GM23248 (cell line): ENCODE measurements at regions not wholly inside any gene's neighbourhood (a gene's known extent, or its start where the extent isn't known, plus 50 kb on each side); places are given as distances from the start of the nearest gene placed in this dataset.

Experiments used
- EZH2 ChIP-seq: fragments of 200-600 bp; sonication (generic); IDR thresholded peaks from 2 replicates; pipeline ENCODE4 v1.6.1; 2018; ENCODE audit warnings: antibody characterized with exemption, mild to moderate bottlenecking; ENCODE audit not compliant: insufficient read depth, poor library complexity, severe bottlenecking
- EZH2phosphoT487 ChIP-seq: fragments of 200-600 bp; sonication (generic); IDR thresholded peaks from 2 replicates; pipeline ENCODE4 v1.6.1; 2018; ENCODE audit warnings: antibody characterized with exemption, moderate library complexity, mild to moderate bottlenecking, low read depth; ENCODE audit not compliant: insufficient read depth

GRCh38 chr20:58096880-58097423 lies 131.5 kb downstream of the ANKRD60 start:
- no peak for TF ChIP-seq EZH2
- TF ChIP-seq EZH2phosphoT487 = no peak
